H1 (cell line): ENCODE measurements at regions not wholly inside any gene's neighbourhood (a gene's known extent, or its start where the extent isn't known, plus 50 kb on each side); places are given as distances from the start of the nearest gene placed in this dataset.

Experiments
- CTCF ChIP-seq, 3 experiments: IDR thresholded peaks; 1 replicate in 2 of 3; 2 replicates in 1 of 3; pipeline versions ENCODE4 v1.5.1 to v1.6.1; 2011; ENCODE audit warnings: low read length in 3 of 3, mild to moderate bottlenecking in 3 of 3, inconsistent platforms in 2 of 3, low read depth in 1 of 3, moderate library complexity in 1 of 3; ENCODE audit not compliant: insufficient read depth in 1 of 3; ENCODE audit errors: control extremely low read depth in 1 of 3
- EZH2 ChIP-seq: fragments of 200-600 bp; sonication (generic); IDR thresholded peaks from 2 replicates; pipeline ENCODE4 v1.7.1; 2012; ENCODE audit warnings: low read depth, mild to moderate bottlenecking, moderate library complexity, low read length, inconsistent platforms; ENCODE audit not compliant: severe bottlenecking
- SP2 ChIP-seq: IDR thresholded peaks from 2 replicates; pipeline ENCODE4 v1.6.1; 2012; ENCODE audit warnings: mild to moderate bottlenecking, low read length, inconsistent platforms

DNA sequence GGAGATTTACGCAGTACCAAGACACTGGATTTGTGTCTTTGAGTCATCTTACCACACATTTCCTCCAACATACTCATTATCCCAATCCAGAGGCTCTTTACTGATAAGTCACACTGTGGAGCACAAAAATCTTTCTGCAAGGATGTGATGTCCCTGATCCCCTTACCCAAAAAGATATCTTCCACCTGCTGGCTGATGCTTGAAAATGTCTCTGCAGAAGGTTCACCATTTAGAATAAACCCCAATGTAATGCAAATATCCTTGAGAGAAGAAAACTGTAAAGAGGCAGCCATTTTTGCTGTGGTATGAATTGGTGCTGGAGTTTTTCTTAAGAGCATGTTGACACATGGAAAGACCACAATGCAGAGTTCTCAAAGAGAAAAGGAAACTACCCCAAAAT lies 65.7 kb upstream of the RORB start:
- peak in 1 of 3 experiments; percentile 15; a peak in 1 of 4 replicates for TF ChIP-seq CTCF (IDR thresholded peaks at IDR 0.05; ENCODE audit: control extremely low read depth in 1 of 3, insufficient read depth in 1 of 3, low read depth in 1 of 3, low read length in 3 of 3)
- TF ChIP-seq EZH2 = no peak
- no peak for TF ChIP-seq SP2
